Gastrocnemius medialis (tissue), 4 donors: ENCODE measurements at regions not wholly inside any gene's neighbourhood (a gene's known extent, or its start where the extent isn't known, plus 50 kb on each side); places are given as distances from the start of the nearest gene placed in this dataset.

Source experiments
- CTCF ChIP-seq, 5 experiments: fragments of 450-650 bp in 3 of 5; fragments of 200-600 bp in 2 of 5; sonication (generic) in 2 of 5; IDR thresholded peaks in 4 of 5; conservative IDR thresholded peaks in 1 of 5; 1 replicate in 4 of 5; 2 replicates in 1 of 5; pipeline ENCODE4 v1.5.1; 2016 to 2019; ENCODE audit warnings: antibody characterized with exemption in 5 of 5, mild to moderate bottlenecking in 3 of 5, moderate library complexity in 3 of 5
- POLR2A ChIP-seq, 2 donors: fragments of 450-650 bp; IDR thresholded peaks; one replicate each; pipeline ENCODE4 v1.6.1; 2017; ENCODE audit warnings: antibody characterized with exemption in 2 of 2, mild to moderate bottlenecking in 2 of 2, moderate library complexity in 2 of 2

- no peak for TF ChIP-seq POLR2A (IDR thresholded peaks at IDR 0.05)
- TF ChIP-seq CTCF (IDR thresholded peaks at IDR 0.05 in 4 of 5, conservative IDR thresholded peaks at IDR 0.05 in 1 of 5) = no peak
Observed at GRCh38 chr3:14284694-14285547, 106.3 kb downstream of the LSM3 start.
